ENCODE measurements at regions not wholly inside any gene's neighbourhood (a gene's known extent, or its start where the extent isn't known, plus 50 kb on each side); places are given as distances from the start of the nearest gene placed in this dataset.

- Histone ChIP-seq H3K9ac (ENCODE audit: low read length) (no peak overlapping the region), H3K9me3 (ENCODE audit: insufficient read depth, low read length) (no peaks in the 10 kb centered on the region), H3K4me2 (ENCODE audit: low read depth, low read length, poor library complexity, severe bottlenecking) (no peak overlapping the region), H3F3A (ENCODE audit: insufficient read depth) (no peaks in the 10 kb centered on the region), H3K9me2 (replicated peaks; ENCODE audit: insufficient read depth, low read length) (no peaks in the 10 kb centered on the region), H3K27me3 (ENCODE audit: low read length) (no peaks in the 10 kb centered on the region), H3K4me3 (ENCODE audit: insufficient read depth, low read length, poor library complexity, severe bottlenecking) (no peak overlapping the region), H3K27ac (ENCODE audit: low read depth, low read length) (no peak overlapping the region), H2AFZ (ENCODE audit: low read depth, low read length, severe bottlenecking) (no peak overlapping the region), H3K36me3 (ENCODE audit: low read length) (no peaks in the 10 kb centered on the region), H4K20me1 (ENCODE audit: low read depth, low read length) (no peaks in the 10 kb centered on the region), H3K79me2 (ENCODE audit: insufficient read depth, low read length) (no peaks in the 10 kb centered on the region)
- TF ChIP-seq, protein P1, sequence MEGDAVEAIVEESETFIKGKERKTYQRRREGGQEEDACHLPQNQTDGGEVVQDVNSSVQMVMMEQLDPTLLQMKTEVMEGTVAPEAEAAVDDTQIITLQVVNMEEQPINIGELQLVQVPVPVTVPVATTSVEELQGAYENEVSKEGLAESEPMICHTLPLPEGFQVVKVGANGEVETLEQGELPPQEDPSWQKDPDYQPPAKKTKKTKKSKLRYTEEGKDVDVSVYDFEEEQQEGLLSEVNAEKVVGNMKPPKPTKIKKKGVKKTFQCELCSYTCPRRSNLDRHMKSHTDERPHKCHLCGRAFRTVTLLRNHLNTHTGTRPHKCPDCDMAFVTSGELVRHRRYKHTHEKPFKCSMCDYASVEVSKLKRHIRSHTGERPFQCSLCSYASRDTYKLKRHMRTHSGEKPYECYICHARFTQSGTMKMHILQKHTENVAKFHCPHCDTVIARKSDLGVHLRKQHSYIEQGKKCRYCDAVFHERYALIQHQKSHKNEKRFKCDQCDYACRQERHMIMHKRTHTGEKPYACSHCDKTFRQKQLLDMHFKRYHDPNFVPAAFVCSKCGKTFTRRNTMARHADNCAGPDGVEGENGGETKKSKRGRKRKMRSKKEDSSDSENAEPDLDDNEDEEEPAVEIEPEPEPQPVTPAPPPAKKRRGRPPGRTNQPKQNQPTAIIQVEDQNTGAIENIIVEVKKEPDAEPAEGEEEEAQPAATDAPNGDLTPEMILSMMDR (IDR thresholded peaks at IDR 0.05; ENCODE audit: insufficient read depth, low read length, poor library complexity, severe bottlenecking): no peak
- no peak for TF ChIP-seq EZH2phosphoT487 (conservative IDR thresholded peaks at IDR 0.05; ENCODE audit: low read length)
Observed at GRCh38 chr7:20479706-20480105, 135.8 kb upstream of the ABCB5 start.

- no peaks in the 10 kb centered on the region for H4K20me1 ChIP-seq (ENCODE audit: low read depth, low read length)
- no peak overlapping the region for H3K4me3 ChIP-seq (ENCODE audit: insufficient read depth, low read length, poor library complexity, severe bottlenecking)
- no peaks in the 10 kb centered on the region for H3K27me3 ChIP-seq (ENCODE audit: low read length)
- no peaks in the 10 kb centered on the region for H3K79me2 ChIP-seq (ENCODE audit: insufficient read depth, low read length)
- H3K36me3 ChIP-seq (ENCODE audit: low read length): no peaks in the 10 kb centered on the region
- H3K9me3 ChIP-seq (ENCODE audit: insufficient read depth, low read length): no peaks in the 10 kb centered on the region
- no peak overlapping the region for H3K4me2 ChIP-seq (ENCODE audit: low read depth, low read length, poor library complexity, severe bottlenecking)
- no peak overlapping the region for H3K27ac ChIP-seq (ENCODE audit: low read depth, low read length)
- H3F3A ChIP-seq (ENCODE audit: insufficient read depth): no peaks in the 10 kb centered on the region
- H2AFZ ChIP-seq (ENCODE audit: low read depth, low read length, severe bottlenecking): no peak overlapping the region
- no peaks in the 10 kb centered on the region for H3K9me2 ChIP-seq (replicated peaks; ENCODE audit: insufficient read depth, low read length)
- TF ChIP-seq, protein P1 (IDR thresholded peaks at IDR 0.05; ENCODE audit: insufficient read depth, low read length, poor library complexity, severe bottlenecking): no peak
- TF ChIP-seq EZH2phosphoT487 (conservative IDR thresholded peaks at IDR 0.05; ENCODE audit: low read length): no peak
- no peak overlapping the region for H3K9ac ChIP-seq (ENCODE audit: low read length)
Observed at GRCh38 chr7:20482071-20482470, 133.4 kb upstream of the ABCB5 start.

- no peak overlapping the region for H3K9ac ChIP-seq (ENCODE audit: low read length)
- no peaks in the 10 kb centered on the region for H3K36me3 ChIP-seq (ENCODE audit: low read length)
- H3K79me2 ChIP-seq (ENCODE audit: insufficient read depth, low read length): no peaks in the 10 kb centered on the region
- H3K4me3 ChIP-seq (ENCODE audit: insufficient read depth, low read length, poor library complexity, severe bottlenecking): no peak overlapping the region
- no peaks in the 10 kb centered on the region for H3K27me3 ChIP-seq (ENCODE audit: low read length)
- TF ChIP-seq, protein P1 (IDR thresholded peaks at IDR 0.05; ENCODE audit: insufficient read depth, low read length, poor library complexity, severe bottlenecking): no peak
- no peak for TF ChIP-seq EZH2phosphoT487 (conservative IDR thresholded peaks at IDR 0.05; ENCODE audit: low read length)
- H3F3A ChIP-seq (ENCODE audit: insufficient read depth): no peaks in the 10 kb centered on the region
- 0 out of 2 replicates have a peak, but pooled peaks cover 12% of the 10 kb centered on the region for H3K9me3 ChIP-seq (ENCODE audit: insufficient read depth, low read length)
- no peak overlapping the region for H3K4me2 ChIP-seq (ENCODE audit: low read depth, low read length, poor library complexity, severe bottlenecking)
- H3K9me2 ChIP-seq (replicated peaks; ENCODE audit: insufficient read depth, low read length): no peaks in the 10 kb centered on the region
- no peak overlapping the region for H3K27ac ChIP-seq (ENCODE audit: low read depth, low read length)
- H2AFZ ChIP-seq (ENCODE audit: low read depth, low read length, severe bottlenecking): no peak overlapping the region
- H4K20me1 ChIP-seq (ENCODE audit: low read depth, low read length): no peaks in the 10 kb centered on the region
Observed at GRCh38 chr7:20484356-20484755, 131.1 kb upstream of the ABCB5 start.

Measured in SU-DHL-6 (cell line).